NCI-H510A (cell line): ENCODE measurements at regions not wholly inside any gene's neighbourhood (a gene's known extent, or its start where the extent isn't known, plus 50 kb on each side); places are given as distances from the start of the nearest gene placed in this dataset.
"Not testable (repeated sequence)": the region's sequence is repeated elsewhere in the genome, so short reads cannot be mapped to it uniquely, and the experiment has no call there.

Experiments
- DNase-seq: peaks from one replicate; lab custom pipeline; 2025; lab: John Stamatoyannopoulos, UW

- DNase-seq: no peak
These were observed 118.7 kb downstream of the BEND2 start for GRCh38 chrX:18102006-18102405.

GRCh38 chrX:18101087-18101486, 119.6 kb downstream of the BEND2 start:
- DNase-seq: no peak

GRCh38 chrX:18099745-18100144, 120.9 kb downstream of the BEND2 start:
- DNase-seq: no peak

GRCh38 chrX:18098763-18099162, 121.9 kb downstream of the BEND2 start:
- DNase-seq: no peak

- DNase-seq: no peak
These were observed 144.3 kb downstream of the BEND2 start for GRCh38 chrX:18076434-18076833.

- peak; percentile 70 for DNase-seq
These were observed 145.1 kb downstream of the BEND2 start for GRCh38 chrX:18075603-18076002.

GRCh38 chrX:18068045-18068444, 152.6 kb downstream of the BEND2 start:
- not testable (repeated sequence) for DNase-seq

GRCh38 chrX:18065956-18066355, 154.7 kb downstream of the BEND2 start:
- peak; percentile 13 for DNase-seq

- no peak for DNase-seq
These were observed 169.0 kb downstream of the BEND2 start for GRCh38 chrX:18051690-18052089.

GRCh38 chrX:18047491-18047890, 173.2 kb downstream of the BEND2 start:
- DNase-seq: no peak

GRCh38 chrX:18045436-18045835, 175.2 kb downstream of the BEND2 start:
- DNase-seq: no peak

- no peak for DNase-seq
These were observed 177.9 kb downstream of the BEND2 start for GRCh38 chrX:18042776-18043175.

GRCh38 chrX:18041656-18042055, 179.0 kb downstream of the BEND2 start:
- no peak for DNase-seq

- DNase-seq: no peak
These were observed 177.9 kb upstream of the RAI2 start for GRCh38 chrX:18039023-18039422.

- DNase-seq: no peak
These were observed 175.3 kb upstream of the RAI2 start for GRCh38 chrX:18036394-18036793.

GRCh38 chrX:18034945-18035344, 173.8 kb upstream of the RAI2 start:
- no peak for DNase-seq

GRCh38 chrX:18034504-18034903, 173.4 kb upstream of the RAI2 start:
- DNase-seq: no peak

GRCh38 chrX:18032486-18033221, 171.6 kb upstream of the RAI2 start:
- no peak for DNase-seq

GRCh38 chrX:18031726-18032375, 170.8 kb upstream of the RAI2 start:
- DNase-seq: no peak

- DNase-seq: not testable (repeated sequence)
These were observed 169.6 kb upstream of the RAI2 start for GRCh38 chrX:18030656-18031055.

- no peak for DNase-seq
These were observed 165.1 kb upstream of the RAI2 start for GRCh38 chrX:18026166-18026565.

GRCh38 chrX:18017411-18017810, 156.3 kb upstream of the RAI2 start:
- no peak for DNase-seq

- no peak for DNase-seq
These were observed 155.8 kb upstream of the RAI2 start for GRCh38 chrX:18016941-18017340.

- DNase-seq: peak; percentile 21
These were observed 149.2 kb upstream of the RAI2 start for GRCh38 chrX:18010253-18010652.
